T-cell (primary cell): ENCODE measurements at regions not wholly inside any gene's neighbourhood (a gene's known extent, or its start where the extent isn't known, plus 50 kb on each side); places are given as distances from the start of the nearest gene placed in this dataset.
"Not testable (repeated sequence)": the region's sequence is repeated elsewhere in the genome, so short reads cannot be mapped to it uniquely, and the experiment has no call there.

Experiments used
- ATAC-seq, 4 experiments: fragments of 200-7000 bp in 3 of 4; fragments of 150-1000 bp in 1 of 4; cut with Tn5 transposase; replicated peaks in 1 of 4; 1 replicate in 3 of 4; 2 replicates in 1 of 4; pipeline ENCODE4 v1.10.0; 2021; ENCODE audit warnings: moderate library complexity in 3 of 4, mild to moderate bottlenecking in 2 of 4, moderate number of reproducible peaks in 1 of 4
- CTCF ChIA-PET, 2 donors: fragments of 300-600 bp; sonication (Branson Sonifier 250); formaldehyde crosslinking; loops; one replicate each; lab custom pipeline; 2022; ENCODE audit warnings: antibody characterized with exemption in 2 of 2; lab: Charles Lee
- POLR2A ChIA-PET, 2 donors: fragments of 300-600 bp; sonication (Branson Sonifier 250); formaldehyde crosslinking; loops; one replicate each; lab custom pipeline; 2022; ENCODE audit warnings: antibody characterized with exemption in 2 of 2; lab: Charles Lee
- DNase-seq, 35 experiments: peaks; one replicate each; pipeline versions ENCODE4 v3.0.0 to v3.0.0-alpha.2; 2013 to 2023
- H3K27ac ChIP-seq: one replicate; pipeline ENCODE4 v1.5.1; 2013; ENCODE audit warnings: low read length
- H3K27me3 ChIP-seq, 2 experiments: replicated peaks in 1 of 2; 1 replicate in 1 of 2; 2 replicates in 1 of 2; pipeline versions ENCODE4 v1.6.1 to v1.7.0; 2013; ENCODE audit warnings: low read length in 1 of 2, mixed read lengths in 1 of 2; ENCODE audit not compliant: control insufficient read depth in 2 of 2, insufficient read depth in 2 of 2; ENCODE audit errors: extremely low read depth in 1 of 2
- H3K36me3 ChIP-seq, 2 donors: 1 replicate in 1 of 2; 2 replicates in 1 of 2; pipeline versions ENCODE4 v1.6.1 to v1.7.0; 2013; ENCODE audit warnings: low read length in 1 of 2; ENCODE audit not compliant: control insufficient read depth in 2 of 2, insufficient read depth in 1 of 2; ENCODE audit errors: extremely low read depth in 1 of 2
- H3K4me1 ChIP-seq, 2 experiments: 1 replicate in 1 of 2; 2 replicates in 1 of 2; pipeline versions ENCODE4 v1.6.1 to v1.7.0; 2013; ENCODE audit warnings: low read length in 2 of 2, mixed read lengths in 1 of 2; ENCODE audit not compliant: insufficient read depth in 2 of 2, control insufficient read depth in 1 of 2; ENCODE audit errors: extremely low read depth in 1 of 2
- H3K4me3 ChIP-seq, 2 donors: 1 replicate in 1 of 2; 2 replicates in 1 of 2; pipeline versions ENCODE4 v1.5.1 to v1.7.0; 2013; ENCODE audit warnings: mild to moderate bottlenecking in 2 of 2, low read length in 1 of 2, moderate library complexity in 1 of 2; ENCODE audit not compliant: control insufficient read depth in 1 of 2; ENCODE audit errors: extremely low read depth in 1 of 2
- H3K9me3 ChIP-seq: 2 replicates; pipeline ENCODE4 v1.7.0; 2013
- H3K27ac Mint-ChIP-seq, 2 donors: one replicate each; pipeline ENCODE4 v1.8.0; 2020 to 2021; ENCODE audit warnings: mild to moderate bottlenecking in 2 of 2, mixed read lengths in 2 of 2
- H3K27me3 Mint-ChIP-seq, 2 donors: one replicate each; pipeline ENCODE4 v1.8.0; 2021 to 2022; ENCODE audit warnings: mixed read lengths in 2 of 2
- H3K36me3 Mint-ChIP-seq: one replicate; pipeline ENCODE4 v1.8.0; 2021; ENCODE audit warnings: mixed read lengths
- H3K4me1 Mint-ChIP-seq, 3 donors: one replicate each; pipeline ENCODE4 v1.8.0; 2020 to 2022; ENCODE audit warnings: mixed read lengths in 3 of 3, mild to moderate bottlenecking in 1 of 3
- H3K4me3 Mint-ChIP-seq, 3 donors: one replicate each; pipeline ENCODE4 v1.8.0; 2020 to 2022; ENCODE audit warnings: mild to moderate bottlenecking in 3 of 3, mixed read lengths in 3 of 3, moderate library complexity in 3 of 3
- H3K9me3 Mint-ChIP-seq, 3 donors: one replicate each; pipeline ENCODE4 v1.8.0; 2020 to 2022; ENCODE audit warnings: mixed read lengths in 3 of 3
- WGBS: methylation state at CpG from one replicate; pipeline ENCODE4 v1.1.5; 2013; ENCODE audit warnings: missing lambda C conversion rate; ENCODE audit not compliant: insufficient coverage; 5-methylcytosine and 5-hydroxymethylcytosine counted together

DNA sequence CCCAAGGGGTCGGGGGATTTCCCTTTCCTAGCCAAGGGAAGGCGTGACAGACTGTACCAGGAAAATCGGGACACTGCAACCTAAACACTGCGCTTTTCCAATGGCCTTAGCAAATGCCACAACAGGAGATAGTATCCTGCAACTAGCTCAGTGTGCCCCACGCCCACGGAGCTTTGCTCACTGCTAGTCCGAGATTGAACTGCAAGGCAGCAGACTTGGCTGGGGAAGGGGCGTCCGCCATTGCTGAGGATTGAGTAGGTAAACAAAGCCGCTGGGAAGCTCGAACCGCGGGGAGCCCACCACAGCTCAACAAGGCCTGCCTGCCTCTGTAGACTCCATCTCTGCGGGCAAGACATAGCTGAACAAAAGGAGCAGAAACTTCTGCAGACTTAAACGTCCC lies 72.3 kb upstream of the THRB start:
- H3K4me3 ChIP-seq = no peak overlapping the region
- no peaks in the 10 kb centered on the region for H3K4me1 ChIP-seq
- CTCF ChIA-PET = no interaction called here
- WGBS = 90% methylated on average over 15 of the region's 15 CpGs
- DNase-seq (no peak), ATAC-seq (no peak)
- Mint-ChIP-seq H3K4me3 (no peak overlapping the region), H3K36me3 (no peaks in the 10 kb centered on the region), H3K4me1 (no peaks in the 10 kb centered on the region), H3K27me3 (no peaks in the 10 kb centered on the region), H3K9me3 (peaks cover 5 to 35% (median 32%) of the 10 kb centered on the region in 3 donors), H3K27ac (no peak overlapping the region)
- no peak overlapping the region for H3K27ac ChIP-seq
- no peaks in the 10 kb centered on the region for H3K27me3 ChIP-seq
- POLR2A ChIA-PET = no interaction called here
- H3K9me3 ChIP-seq = no peaks in the 10 kb centered on the region
- H3K36me3 ChIP-seq = no peaks in the 10 kb centered on the region

DNA sequence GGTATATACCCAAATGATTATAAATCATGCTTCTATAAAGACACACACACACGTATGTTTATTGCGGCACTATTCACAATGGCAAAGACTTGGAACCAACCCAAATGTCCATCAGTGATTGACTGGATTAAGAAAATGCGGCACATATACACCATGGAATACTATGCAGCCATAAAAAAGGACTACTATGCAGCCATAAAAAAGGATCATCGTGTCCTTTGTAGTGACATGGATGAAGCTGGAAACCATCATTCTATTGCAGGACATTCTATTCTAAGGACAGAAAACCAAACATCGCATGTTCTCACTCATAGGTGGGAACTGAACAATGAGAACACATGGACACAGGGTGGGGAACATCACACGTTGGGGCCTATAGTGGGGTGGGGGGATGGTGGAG lies 77.8 kb upstream of the THRB start:
- H3K27me3 Mint-ChIP-seq, POLR2A ChIA-PET, H3K27me3 ChIP-seq, ATAC-seq, CTCF ChIA-PET, H3K9me3 ChIP-seq, H3K4me1 ChIP-seq, H3K4me3 Mint-ChIP-seq, H3K27ac ChIP-seq, H3K4me3 ChIP-seq, DNase-seq, H3K27ac Mint-ChIP-seq, H3K36me3 Mint-ChIP-seq, H3K36me3 ChIP-seq, H3K4me1 Mint-ChIP-seq: not testable (repeated sequence)
- peaks cover 4 to 26% (median 23%) of the 10 kb centered on the region in 3 donors for H3K9me3 Mint-ChIP-seq
- WGBS = 51% methylated on average over 2 of the region's 6 CpGs

DNA sequence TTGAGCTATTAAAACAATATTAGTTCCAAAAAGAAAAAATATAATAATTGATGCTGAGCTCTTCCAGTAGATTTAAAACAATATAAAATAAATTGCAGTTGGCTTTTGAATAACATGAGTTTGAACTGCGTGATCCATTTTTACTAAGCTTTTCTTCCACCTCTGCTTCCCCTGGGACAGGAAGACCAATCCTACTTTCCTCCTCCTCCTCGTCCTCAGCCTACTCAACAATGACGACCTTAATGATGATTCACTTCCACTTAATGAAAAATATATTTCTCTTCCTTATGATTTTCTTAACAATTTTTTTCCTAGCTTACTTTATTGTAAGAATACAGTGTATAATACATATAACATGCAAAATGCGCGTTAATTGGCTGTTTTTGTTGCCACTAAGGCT lies 78.9 kb upstream of the THRB start:
- no peaks in the 10 kb centered on the region for H3K27me3 ChIP-seq
- no peaks in the 10 kb centered on the region for H3K36me3 Mint-ChIP-seq
- H3K27me3 Mint-ChIP-seq = no peaks in the 10 kb centered on the region
- H3K27ac Mint-ChIP-seq = no peak overlapping the region
- WGBS = 92% methylated on average over 2 of the region's 5 CpGs
- no peak overlapping the region for H3K4me3 ChIP-seq
- H3K4me1 Mint-ChIP-seq = no peaks in the 10 kb centered on the region
- no peak overlapping the region for H3K4me3 Mint-ChIP-seq
- H3K9me3 ChIP-seq = no peaks in the 10 kb centered on the region
- no peak overlapping the region for H3K27ac ChIP-seq
- H3K4me1 ChIP-seq = no peaks in the 10 kb centered on the region
- ChIA-PET CTCF (no interaction called here), POLR2A (no interaction called here)
- H3K9me3 Mint-ChIP-seq = peaks cover 4 to 20% (median 15%) of the 10 kb centered on the region in 3 donors
- no peak for ATAC-seq
- DNase-seq = no peak
- no peaks in the 10 kb centered on the region for H3K36me3 ChIP-seq

DNA sequence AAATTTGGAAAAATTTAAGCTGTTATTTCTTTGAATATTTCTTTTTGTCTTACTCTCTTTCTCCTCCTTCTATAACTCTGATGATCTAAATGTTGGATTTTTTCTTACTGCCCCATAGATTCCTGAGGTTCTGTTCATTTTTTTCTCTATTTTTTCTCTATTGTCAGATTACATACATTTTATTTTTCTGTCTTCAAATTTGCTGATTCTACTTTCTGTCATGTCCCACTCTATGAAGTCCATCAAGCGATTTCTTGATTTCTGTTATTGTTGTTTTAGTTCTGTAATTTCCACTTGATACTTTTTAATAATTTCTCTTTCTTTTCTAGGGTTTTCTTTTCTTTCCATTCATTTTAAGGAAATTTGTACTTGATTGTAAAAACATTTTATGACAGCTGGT lies 83.7 kb upstream of the THRB start:
- Histone ChIP-seq H3K4me3 (no peak overlapping the region), H3K9me3 (no peaks in the 10 kb centered on the region), H3K27me3 (no peaks in the 10 kb centered on the region), H3K36me3 (no peaks in the 10 kb centered on the region), H3K27ac (no peak overlapping the region), H3K4me1 (no peaks in the 10 kb centered on the region)
- Mint-ChIP-seq H3K36me3 (no peaks in the 10 kb centered on the region), H3K4me1 (no peaks in the 10 kb centered on the region), H3K4me3 (no peak overlapping the region), H3K27ac (no peak overlapping the region), H3K27me3 (no peaks in the 10 kb centered on the region), H3K9me3 (peaks cover 4 to 5% (median 4%) of the 10 kb centered on the region in 3 donors)
- no CpG with 5 or more reads among the region's 1 CpG for WGBS
- ChIA-PET POLR2A (no interaction called here), CTCF (no interaction called here)
- ATAC-seq = no peak
- no peak for DNase-seq

DNA sequence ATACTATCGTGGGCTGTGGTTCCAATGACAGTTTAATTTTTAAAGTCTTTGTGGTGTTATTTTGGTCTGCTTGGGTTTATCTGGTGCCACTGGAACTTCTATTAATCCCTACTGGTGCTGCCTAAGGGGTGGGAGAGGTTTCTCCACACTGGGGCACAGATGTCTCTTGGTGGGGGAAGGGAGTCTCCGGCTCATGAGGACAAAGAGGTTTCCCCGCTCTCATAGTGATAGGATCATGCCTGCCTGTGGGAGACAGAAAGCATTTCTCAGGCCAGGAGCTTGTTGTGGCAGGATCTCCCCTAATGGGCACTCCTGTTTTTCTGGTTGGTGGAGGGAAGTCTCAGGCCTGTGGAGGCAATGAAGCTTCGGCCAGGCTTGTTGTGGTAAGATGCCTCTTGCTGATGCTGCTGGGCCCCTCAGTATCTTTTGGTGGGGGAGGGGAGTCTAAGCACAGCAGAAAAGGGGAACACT lies 84.3 kb upstream of the THRB start:
- no peaks in the 10 kb centered on the region for H3K36me3 ChIP-seq
- H3K4me3 ChIP-seq = no peak overlapping the region
- Mint-ChIP-seq H3K27ac (no peak overlapping the region), H3K9me3 (peaks cover 0 to 5% (median 2%) of the 10 kb centered on the region in 3 donors), H3K27me3 (no peaks in the 10 kb centered on the region), H3K4me3 (no peak overlapping the region), H3K4me1 (no peaks in the 10 kb centered on the region), H3K36me3 (no peaks in the 10 kb centered on the region)
- no peaks in the 10 kb centered on the region for H3K4me1 ChIP-seq
- no peak for ATAC-seq
- no peaks in the 10 kb centered on the region for H3K9me3 ChIP-seq
- H3K27ac ChIP-seq = no peak overlapping the region
- 87% methylated on average over 3 of the region's 4 CpGs for WGBS
- DNase-seq = no peak
- H3K27me3 ChIP-seq = no peaks in the 10 kb centered on the region
- ChIA-PET CTCF (no interaction called here), POLR2A (no interaction called here)

DNA sequence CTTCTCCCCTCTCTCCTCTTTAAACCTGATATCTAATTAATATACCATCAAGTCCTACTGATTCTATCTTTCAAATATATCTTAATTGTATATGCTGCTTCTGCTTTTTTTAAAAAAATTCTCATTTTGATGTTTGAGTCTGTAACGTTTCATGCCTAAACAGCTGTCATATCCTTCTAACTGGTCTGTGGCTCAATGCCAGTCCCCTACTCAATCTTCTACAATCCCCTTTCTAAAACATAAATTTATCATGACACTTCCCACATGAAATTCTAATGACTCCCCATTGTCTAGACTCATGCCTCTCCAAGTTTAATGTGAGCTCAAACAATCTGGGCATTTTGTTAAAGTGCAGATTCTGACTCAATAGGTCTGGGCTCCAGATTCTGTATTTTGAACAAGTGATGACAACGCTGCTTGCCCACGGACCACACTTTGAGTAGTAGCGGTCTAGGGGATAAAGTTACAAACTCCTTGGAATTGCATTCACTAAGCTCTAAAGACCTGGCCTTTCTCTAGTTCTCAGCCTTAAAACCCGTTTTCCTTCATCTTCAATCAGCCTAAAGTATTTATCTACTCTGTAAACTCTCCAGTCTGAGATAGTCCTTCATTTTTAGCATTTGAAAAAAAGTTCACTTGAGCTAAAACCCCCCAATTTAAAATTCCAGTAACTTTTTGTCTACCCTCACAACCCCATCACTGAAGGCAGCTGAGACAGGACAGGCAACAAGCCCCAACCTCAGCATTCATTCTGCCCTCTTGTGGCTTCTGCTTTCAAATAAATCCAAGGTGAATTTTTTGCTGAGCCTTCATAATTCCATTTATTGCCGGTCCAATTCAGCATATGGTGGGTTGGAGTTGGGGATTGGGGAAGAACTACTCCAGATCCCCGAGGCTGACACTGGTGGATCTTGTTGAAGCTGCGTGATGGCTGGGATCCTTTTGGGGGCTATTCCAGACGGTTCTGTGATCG lies 88.1 kb upstream of the THRB start:
- Histone ChIP-seq H3K27ac (no peak overlapping the region), H3K4me3 (no peak overlapping the region), H3K36me3 (no peaks in the 10 kb centered on the region), H3K27me3 (no peaks in the 10 kb centered on the region), H3K9me3 (no peaks in the 10 kb centered on the region), H3K4me1 (no peaks in the 10 kb centered on the region)
- POLR2A ChIA-PET = interaction anchor here in 1 of 2 donors (0.6 kb wide), 1 partner anchor 1068 kb away, joined by 3 read pairs; no protein-coding TSS in a partner anchor
- peaks cover 0 to 5% (median 0%) of the 10 kb centered on the region in 3 donors for H3K9me3 Mint-ChIP-seq
- no peak overlapping the region for H3K27ac Mint-ChIP-seq
- peaks cover 0 to 2% of the 10 kb centered on the region in 2 donors for H3K27me3 Mint-ChIP-seq
- H3K36me3 Mint-ChIP-seq = no peaks in the 10 kb centered on the region
- no peak overlapping the region for H3K4me3 Mint-ChIP-seq
- 83% methylated on average over 3 of the region's 10 CpGs for WGBS
- no peak for ATAC-seq
- CTCF ChIA-PET = no interaction called here
- H3K4me1 Mint-ChIP-seq = no peaks in the 10 kb centered on the region
- DNase-seq = no peak
